ENCODE measurements at regions not wholly inside any gene's neighbourhood (a gene's known extent, or its start where the extent isn't known, plus 50 kb on each side); places are given as distances from the start of the nearest gene placed in this dataset.

- TF ChIP-seq CTCF (IDR thresholded peaks at IDR 0.05) = no peak
- no peak for TF ChIP-seq POLR2A (IDR thresholded peaks at IDR 0.05)
Observed at GRCh38 chr3:94414418-94414817, 351.6 kb downstream of the NSUN3 start.

All from stomach (tissue), 4 donors.